Upper lobe of left lung (tissue), 4 donors: ENCODE measurements at regions not wholly inside any gene's neighbourhood (a gene's known extent, or its start where the extent isn't known, plus 50 kb on each side); places are given as distances from the start of the nearest gene placed in this dataset.

Experiments used
- CTCF ChIP-seq, 6 experiments: fragments of 450-650 bp in 4 of 6; fragments of 200-600 bp in 2 of 6; sonication (generic) in 2 of 6; IDR thresholded peaks; one replicate each; pipeline ENCODE4 v1.5.1; 2016 to 2019; ENCODE audit warnings: antibody characterized with exemption in 6 of 6
- POLR2A ChIP-seq, 4 donors: fragments of 450-650 bp; IDR thresholded peaks; one replicate each; pipeline ENCODE4 v1.5.1; 2016 to 2017; ENCODE audit warnings: antibody characterized with exemption in 4 of 4, mild to moderate bottlenecking in 2 of 4
- POLR2AphosphoS5 ChIP-seq, 2 donors: sonication (generic); formaldehyde crosslinking; IDR thresholded peaks; one replicate each; pipeline ENCODE4 v1.5.1; 2017; ENCODE audit warnings: antibody characterized with exemption in 2 of 2

DNA sequence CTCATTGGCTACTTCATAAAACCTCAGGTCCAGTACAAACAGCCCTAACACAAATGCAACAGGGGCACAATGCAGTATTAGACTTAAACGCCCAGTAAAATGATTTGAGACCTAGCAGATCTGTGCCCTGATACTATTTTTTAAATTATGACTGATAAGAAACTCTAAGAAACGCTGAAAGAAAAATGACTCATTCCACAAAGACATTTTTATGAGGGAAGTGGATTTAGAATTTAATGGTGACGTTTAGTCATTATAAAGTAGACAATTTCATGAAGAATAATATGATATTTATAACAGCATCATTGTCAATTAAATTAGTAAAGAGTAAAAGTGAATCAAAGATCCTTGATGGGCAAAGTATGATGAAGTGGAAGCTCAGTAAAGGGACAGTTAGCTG lies 80.4 kb upstream of the DHX40 start:
- TF ChIP-seq CTCF (IDR thresholded peaks at IDR 0.05) (no peak), POLR2A (IDR thresholded peaks at IDR 0.05) (no peak), POLR2AphosphoS5 (IDR thresholded peaks at IDR 0.05) (no peak)
